IMR-90 (cell line): ENCODE measurements at regions not wholly inside any gene's neighbourhood (a gene's known extent, or its start where the extent isn't known, plus 50 kb on each side); places are given as distances from the start of the nearest gene placed in this dataset.

Experiments
- ATAC-seq: fragments of 200-7000 bp; cut with Tn5 transposase; 2 replicates; pipeline ENCODE4 v1.9.1; 2020; ENCODE audit warnings: low read depth, mild to moderate bottlenecking, moderate library complexity
- BruUV-seq: library from RNA; stranded (reverse); fragments of 400-500 nt; replicated peaks from 2 replicates; lab custom pipeline; 2021; lab: Mats Ljungman, UMichigan
- CTCF ChIA-PET: fragments of 300-600 bp; formaldehyde crosslinking; extraction: SDS; loops from one replicate; lab custom pipeline; 2021; ENCODE audit warnings: antibody characterized with exemption; lab: Yijun Ruan, JAX
- POLR2A ChIA-PET: fragments of 300-600 bp; sonication (Branson Sonifier 250); formaldehyde crosslinking; loops from one replicate; lab custom pipeline; 2022; ENCODE audit warnings: antibody characterized with exemption; ENCODE audit not compliant: unreplicated experiment; lab: Charles Lee
- DNase-seq: peaks from one replicate; pipeline ENCODE4 v3.0.0; 2013
- H2AFZ ChIP-seq: replicated peaks from 2 replicates; pipeline ENCODE3; 2013; ENCODE audit warnings: low read length, mild to moderate bottlenecking; ENCODE audit not compliant: poor library complexity
- H2AK5ac ChIP-seq: 2 replicates; pipeline ENCODE4 v1.6.1; 2013; ENCODE audit warnings: low read depth, low read length, inconsistent platforms
- H2AK9ac ChIP-seq: replicated peaks from 2 replicates; pipeline ENCODE3; 2013; ENCODE audit warnings: mild to moderate bottlenecking, low read depth, low read length, moderate library complexity; ENCODE audit not compliant: poor library complexity
- H2BK120ac ChIP-seq: 2 replicates; pipeline ENCODE4 v1.6.1; 2013; ENCODE audit warnings: low read depth, low read length, inconsistent platforms
- H2BK15ac ChIP-seq: 3 replicates; pipeline ENCODE4 v1.6.1; 2013; ENCODE audit warnings: low read depth, low read length, inconsistent platforms
- H2BK20ac ChIP-seq: 2 replicates; pipeline ENCODE4 v1.6.1; 2013; ENCODE audit warnings: low read depth, mild to moderate bottlenecking, inconsistent platforms, low read length, moderate library complexity
- H2BK5ac ChIP-seq: 2 replicates; pipeline ENCODE4 v1.6.1; 2013; ENCODE audit warnings: mild to moderate bottlenecking, low read depth, low read length, inconsistent platforms; ENCODE audit not compliant: poor library complexity, severe bottlenecking
- H3K14ac ChIP-seq: replicated peaks from 2 replicates; pipeline ENCODE4 v1.6.1; 2013; ENCODE audit warnings: low read depth, low read length, inconsistent platforms
- H3K18ac ChIP-seq: 2 replicates; pipeline ENCODE4 v1.6.1; 2013; ENCODE audit warnings: low read depth, low read length, control low read depth
- H3K23ac ChIP-seq: 2 replicates; pipeline ENCODE4 v1.6.1; 2013; ENCODE audit warnings: low read depth, low read length, inconsistent platforms
- H3K27ac ChIP-seq: 2 replicates; pipeline ENCODE4 v1.5.1; 2013; ENCODE audit warnings: mild to moderate bottlenecking, control low read depth, low read length; ENCODE audit not compliant: insufficient read depth
- H3K27me3 ChIP-seq: 2 replicates; pipeline ENCODE4 v1.6.1; 2013; ENCODE audit warnings: low read length; ENCODE audit not compliant: control insufficient read depth, insufficient read depth
- H3K36me3 ChIP-seq: 2 replicates; pipeline ENCODE4 v1.6.1; 2013; ENCODE audit warnings: low read length, mixed read lengths; ENCODE audit not compliant: control insufficient read depth, insufficient read depth
- H3K4ac ChIP-seq: 2 replicates; pipeline ENCODE4 v1.6.1; 2013; ENCODE audit warnings: low read depth, low read length, inconsistent platforms
- H3K4me1 ChIP-seq: 2 replicates; pipeline ENCODE4 v1.6.1; 2013; ENCODE audit warnings: low read length, mixed read lengths; ENCODE audit not compliant: control insufficient read depth, insufficient read depth
- H3K4me2 ChIP-seq: 2 replicates; pipeline ENCODE4 v1.6.1; 2013; ENCODE audit warnings: low read depth, mild to moderate bottlenecking, control low read depth, low read length, moderate library complexity
- H3K4me3 ChIP-seq: 2 replicates; pipeline ENCODE4 v1.5.1; 2013; ENCODE audit warnings: low read depth, mild to moderate bottlenecking, control low read depth, low read length, moderate library complexity; ENCODE audit not compliant: insufficient read depth
- H3K56ac ChIP-seq: 2 replicates; pipeline ENCODE4 v1.6.1; 2013; ENCODE audit warnings: low read length, inconsistent platforms; ENCODE audit not compliant: insufficient read depth; ENCODE audit errors: extremely low read depth
- H3K79me1 ChIP-seq, 2 experiments: 2 replicates each; pipeline ENCODE4 v1.6.1; 2013; ENCODE audit warnings: low read length in 2 of 2, inconsistent platforms in 1 of 2, low read depth in 1 of 2
- H3K9ac ChIP-seq: 2 replicates; pipeline ENCODE4 v1.6.1; 2013; ENCODE audit warnings: low read depth, low read length, control low read depth
- H3K9me1 ChIP-seq: 2 replicates; pipeline ENCODE4 v1.6.1; 2013; ENCODE audit warnings: low read length, inconsistent platforms; ENCODE audit not compliant: insufficient read depth
- H3K9me3 ChIP-seq: 2 replicates; pipeline ENCODE4 v1.6.1; 2013; ENCODE audit warnings: low read length; ENCODE audit not compliant: control insufficient read depth, insufficient read depth
- H4K20me1 ChIP-seq: 2 replicates; pipeline ENCODE4 v1.6.1; 2013; ENCODE audit warnings: low read length, inconsistent platforms; ENCODE audit not compliant: insufficient read depth
- H4K5ac ChIP-seq: 2 replicates; pipeline ENCODE4 v1.6.1; 2013; ENCODE audit warnings: mild to moderate bottlenecking, low read depth, low read length, control low read depth
- H4K8ac ChIP-seq, 2 experiments: 2 replicates each; pipeline ENCODE4 v1.6.1; 2013; ENCODE audit warnings: low read depth in 2 of 2, low read length in 2 of 2, control low read depth in 1 of 2, inconsistent platforms in 1 of 2
- H4K91ac ChIP-seq: 2 replicates; pipeline ENCODE4 v1.6.1; 2013; ENCODE audit warnings: low read depth, low read length, inconsistent platforms; ENCODE audit not compliant: insufficient read depth
- BHLHE40 ChIP-seq: fragments of 150-350 bp; IDR thresholded peaks from 2 replicates; pipeline ENCODE4 v1.6.1; 2016; ENCODE audit warnings: mild to moderate bottlenecking, low read depth, low read length
- CHD1 ChIP-seq: IDR thresholded peaks from 2 replicates; pipeline ENCODE4 v1.6.1; 2012; ENCODE audit warnings: low read depth, low read length, improper control_type of control experiment
- MAFK ChIP-seq: IDR thresholded peaks from 2 replicates; pipeline ENCODE4 v1.6.1; 2012; ENCODE audit warnings: low read depth, low read length, improper control_type of control experiment
- MAZ ChIP-seq: IDR thresholded peaks from 2 replicates; pipeline ENCODE4 v1.6.1; 2012; ENCODE audit warnings: low read depth, mild to moderate bottlenecking, low read length, improper control_type of control experiment, moderate library complexity, borderline replicate concordance
- MXI1 ChIP-seq: IDR thresholded peaks from 2 replicates; pipeline ENCODE4 v1.6.1; 2012; ENCODE audit warnings: low read depth, mild to moderate bottlenecking, low read length, moderate library complexity, borderline replicate concordance
- POLR2A ChIP-seq: IDR thresholded peaks from 2 replicates; pipeline ENCODE4 v1.6.1; 2012; ENCODE audit warnings: mild to moderate bottlenecking, low read depth, low read length
- RAD21 ChIP-seq: IDR thresholded peaks from 2 replicates; pipeline ENCODE4 v1.6.1; 2012; ENCODE audit warnings: low read length, improper control_type of control experiment
- RCOR1 ChIP-seq: IDR thresholded peaks from 2 replicates; pipeline ENCODE4 v1.6.1; 2012; ENCODE audit warnings: mild to moderate bottlenecking, low read length, improper control_type of control experiment; ENCODE audit not compliant: insufficient replicate concordance
- RFX5 ChIP-seq: IDR thresholded peaks from 2 replicates; pipeline ENCODE4 v1.8.0; 2012; ENCODE audit warnings: low read depth, mild to moderate bottlenecking, low read length, moderate library complexity
- SMC3 ChIP-seq: fragments of 150-350 bp; IDR thresholded peaks from 2 replicates; pipeline ENCODE4 v1.6.1; 2016; ENCODE audit warnings: low read depth, mild to moderate bottlenecking, antibody characterized with exemption, low read length, moderate library complexity
- WGBS, 2 experiments: methylation state at CpG; one replicate each; pipeline versions ENCODE4 v1.1.5 to v1.1.7; 2013; ENCODE audit warnings: missing lambda C conversion rate in 2 of 2; ENCODE audit not compliant: insufficient read length in 1 of 2; ENCODE audit errors: extremely low coverage in 2 of 2; 5-methylcytosine and 5-hydroxymethylcytosine counted together
- dilution Hi-C: fragments of 300-500 bp; cut with HindIII; formaldehyde crosslinking; loops from one replicate; pipeline ENCODE4 v1.14.3; 2018; ENCODE audit warnings: low sequenced_read_pairs; ENCODE audit not compliant: unreplicated experiment
- in situ Hi-C: fragments of 300-500 bp; cut with MboI; formaldehyde crosslinking; loops from 3 replicates; pipeline ENCODE4 v1.14.3; 2019; ENCODE audit warnings: low sequenced_read_pairs, inconsistent platforms, mixed read lengths
- intact Hi-C: fragments of 100-400 bp; cut with micrococcal nuclease; formaldehyde crosslinking; loops from 2 replicates; pipeline ENCODE4 v1.10.0; 2022
- TF ChIP-seq, protein P1 (sequence below): conservative IDR thresholded peaks from 2 replicates; pipeline ENCODE4 v1.5.1; 2012; ENCODE audit warnings: mild to moderate bottlenecking, low read depth, low read length, improper control_type of control experiment
- TF ChIP-seq, protein P2 (sequence below): fragments of 150-350 bp; IDR thresholded peaks from 2 replicates; pipeline ENCODE4 v1.6.1; 2016; ENCODE audit warnings: low read depth, mild to moderate bottlenecking, low read length, moderate library complexity, borderline replicate concordance

DNA sequence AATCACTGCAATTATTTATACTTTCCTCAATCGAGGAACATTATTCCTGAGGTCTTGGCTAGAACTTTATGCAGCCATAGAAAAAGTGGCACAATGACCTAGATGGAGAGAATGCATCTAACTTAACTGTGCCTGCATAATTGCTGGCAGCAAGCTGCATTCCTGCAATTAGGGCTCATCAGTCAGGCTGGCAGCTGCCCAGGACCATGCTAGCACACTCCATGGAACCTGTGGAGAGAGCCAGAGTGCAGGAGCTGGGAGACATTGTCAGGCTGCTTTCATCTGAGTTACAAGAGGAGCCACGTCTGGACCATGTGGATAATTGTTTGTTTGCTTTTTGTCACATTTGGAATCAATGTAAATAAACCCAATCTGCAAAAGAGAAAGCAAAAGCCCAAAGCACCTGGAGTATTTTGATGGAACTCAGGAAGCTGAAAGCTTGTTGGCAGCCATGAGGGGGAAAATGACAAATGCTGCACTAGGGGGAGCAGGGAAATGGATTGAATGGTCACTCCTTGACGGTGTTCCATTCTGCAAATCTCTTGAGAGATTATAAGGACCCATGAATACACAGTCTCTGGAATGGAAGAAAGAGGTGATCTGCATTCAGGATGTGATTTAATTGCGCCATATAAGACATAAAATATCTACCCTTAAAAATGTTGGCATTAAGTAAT lies 839.9 kb downstream of the MAT2B start:
- in situ Hi-C loops (no loop called here), dilution Hi-C loops (no loop called here), intact Hi-C loops (no loop called here)
- Histone ChIP-seq H3K23ac (no peak overlapping the region), H3K9me3 (no peaks in the 10 kb centered on the region), H3K27me3 (no peaks in the 10 kb centered on the region), H2BK20ac (no peak overlapping the region), H3K4ac (no peak overlapping the region), H3K4me3 (no peak overlapping the region), H2AFZ (no peak overlapping the region), H3K4me1 (peaks cover 2% of the 10 kb centered on the region), H4K8ac (no peak overlapping the region), H3K4me2 (no peak overlapping the region), H2BK5ac (no peak overlapping the region), H3K27ac (no peak overlapping the region), H2BK15ac (no peak overlapping the region), H3K14ac (no peak overlapping the region), H2BK120ac (no peak overlapping the region), H3K9me1 (no peaks in the 10 kb centered on the region; the same call in 1 of the 2 replicates), H3K56ac (no peak overlapping the region), H4K91ac (no peak overlapping the region), H4K20me1 (no peaks in the 10 kb centered on the region), H3K18ac (no peak overlapping the region), H4K5ac (no peak overlapping the region), H2AK5ac (no peak overlapping the region), H2AK9ac (no peak overlapping the region), H3K79me1 (no peaks in the 10 kb centered on the region), H3K9ac (no peak overlapping the region), H3K36me3 (no peaks in the 10 kb centered on the region)
- TF ChIP-seq, protein P1, sequence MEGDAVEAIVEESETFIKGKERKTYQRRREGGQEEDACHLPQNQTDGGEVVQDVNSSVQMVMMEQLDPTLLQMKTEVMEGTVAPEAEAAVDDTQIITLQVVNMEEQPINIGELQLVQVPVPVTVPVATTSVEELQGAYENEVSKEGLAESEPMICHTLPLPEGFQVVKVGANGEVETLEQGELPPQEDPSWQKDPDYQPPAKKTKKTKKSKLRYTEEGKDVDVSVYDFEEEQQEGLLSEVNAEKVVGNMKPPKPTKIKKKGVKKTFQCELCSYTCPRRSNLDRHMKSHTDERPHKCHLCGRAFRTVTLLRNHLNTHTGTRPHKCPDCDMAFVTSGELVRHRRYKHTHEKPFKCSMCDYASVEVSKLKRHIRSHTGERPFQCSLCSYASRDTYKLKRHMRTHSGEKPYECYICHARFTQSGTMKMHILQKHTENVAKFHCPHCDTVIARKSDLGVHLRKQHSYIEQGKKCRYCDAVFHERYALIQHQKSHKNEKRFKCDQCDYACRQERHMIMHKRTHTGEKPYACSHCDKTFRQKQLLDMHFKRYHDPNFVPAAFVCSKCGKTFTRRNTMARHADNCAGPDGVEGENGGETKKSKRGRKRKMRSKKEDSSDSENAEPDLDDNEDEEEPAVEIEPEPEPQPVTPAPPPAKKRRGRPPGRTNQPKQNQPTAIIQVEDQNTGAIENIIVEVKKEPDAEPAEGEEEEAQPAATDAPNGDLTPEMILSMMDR, result no peak
- TF ChIP-seq SMC3 (no peak), RAD21 (no peak), RCOR1 (no peak), MAFK (no peak), RFX5 (no peak), CHD1 (no peak), MXI1 (no peak), POLR2A (no peak), BHLHE40 (no peak), MAZ (no peak)
- TF ChIP-seq, protein P2, sequence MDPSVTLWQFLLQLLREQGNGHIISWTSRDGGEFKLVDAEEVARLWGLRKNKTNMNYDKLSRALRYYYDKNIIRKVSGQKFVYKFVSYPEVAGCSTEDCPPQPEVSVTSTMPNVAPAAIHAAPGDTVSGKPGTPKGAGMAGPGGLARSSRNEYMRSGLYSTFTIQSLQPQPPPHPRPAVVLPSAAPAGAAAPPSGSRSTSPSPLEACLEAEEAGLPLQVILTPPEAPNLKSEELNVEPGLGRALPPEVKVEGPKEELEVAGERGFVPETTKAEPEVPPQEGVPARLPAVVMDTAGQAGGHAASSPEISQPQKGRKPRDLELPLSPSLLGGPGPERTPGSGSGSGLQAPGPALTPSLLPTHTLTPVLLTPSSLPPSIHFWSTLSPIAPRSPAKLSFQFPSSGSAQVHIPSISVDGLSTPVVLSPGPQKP, result no peak
- no TSS peak for BruUV-seq
- ATAC-seq (peak; percentile 56), DNase-seq (peak; percentile 50)
- CTCF ChIA-PET, result no interaction called here
- POLR2A ChIA-PET, result no interaction called here
- no CpG with 5 or more reads among the region's 4 CpGs for WGBS, 2 experiments
